Lower leg skin (tissue), 3 donors: ENCODE measurements at regions not wholly inside any gene's neighbourhood (a gene's known extent, or its start where the extent isn't known, plus 50 kb on each side); places are given as distances from the start of the nearest gene placed in this dataset.

Source experiments
- POLR2A ChIP-seq, 2 donors: fragments of 450-650 bp; IDR thresholded peaks; one replicate each; pipeline ENCODE4 v1.6.1; 2016 to 2017; ENCODE audit warnings: antibody characterized with exemption in 2 of 2, mild to moderate bottlenecking in 1 of 2, moderate library complexity in 1 of 2
- TF ChIP-seq, protein P1 (sequence below), 3 donors: fragments of 450-650 bp; IDR thresholded peaks; one replicate each; pipeline ENCODE4 v1.5.1; 2016; ENCODE audit warnings: antibody characterized with exemption in 3 of 3, mild to moderate bottlenecking in 3 of 3, moderate library complexity in 2 of 3

DNA sequence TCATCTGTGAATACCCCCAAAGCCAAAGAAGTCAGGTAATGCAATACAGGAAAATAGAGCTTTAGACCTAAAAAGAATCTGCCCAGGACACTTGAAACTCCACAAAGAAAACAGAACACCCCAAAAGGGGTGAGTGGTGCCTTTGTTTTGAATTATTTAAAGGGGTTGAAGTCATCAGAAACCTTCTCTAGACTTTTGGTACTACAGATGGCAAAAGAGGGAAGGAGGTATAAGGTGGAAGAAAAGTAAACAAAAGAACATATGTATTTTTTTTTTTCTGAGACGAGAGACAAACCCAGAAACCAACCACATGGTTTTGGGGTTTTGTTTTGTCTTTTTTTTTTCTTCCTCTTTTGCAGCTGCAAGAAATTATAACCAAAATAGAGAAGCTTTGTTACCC lies 1477.8 kb downstream of the C4orf33 start:
- TF ChIP-seq, protein P1, sequence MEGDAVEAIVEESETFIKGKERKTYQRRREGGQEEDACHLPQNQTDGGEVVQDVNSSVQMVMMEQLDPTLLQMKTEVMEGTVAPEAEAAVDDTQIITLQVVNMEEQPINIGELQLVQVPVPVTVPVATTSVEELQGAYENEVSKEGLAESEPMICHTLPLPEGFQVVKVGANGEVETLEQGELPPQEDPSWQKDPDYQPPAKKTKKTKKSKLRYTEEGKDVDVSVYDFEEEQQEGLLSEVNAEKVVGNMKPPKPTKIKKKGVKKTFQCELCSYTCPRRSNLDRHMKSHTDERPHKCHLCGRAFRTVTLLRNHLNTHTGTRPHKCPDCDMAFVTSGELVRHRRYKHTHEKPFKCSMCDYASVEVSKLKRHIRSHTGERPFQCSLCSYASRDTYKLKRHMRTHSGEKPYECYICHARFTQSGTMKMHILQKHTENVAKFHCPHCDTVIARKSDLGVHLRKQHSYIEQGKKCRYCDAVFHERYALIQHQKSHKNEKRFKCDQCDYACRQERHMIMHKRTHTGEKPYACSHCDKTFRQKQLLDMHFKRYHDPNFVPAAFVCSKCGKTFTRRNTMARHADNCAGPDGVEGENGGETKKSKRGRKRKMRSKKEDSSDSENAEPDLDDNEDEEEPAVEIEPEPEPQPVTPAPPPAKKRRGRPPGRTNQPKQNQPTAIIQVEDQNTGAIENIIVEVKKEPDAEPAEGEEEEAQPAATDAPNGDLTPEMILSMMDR (IDR thresholded peaks at IDR 0.05): no peak
- no peak for TF ChIP-seq POLR2A (IDR thresholded peaks at IDR 0.05)
